ENCODE measurements at regions not wholly inside any gene's neighbourhood (a gene's known extent, or its start where the extent isn't known, plus 50 kb on each side); places are given as distances from the start of the nearest gene placed in this dataset.
"Not testable (repeated sequence)": the region's sequence is repeated elsewhere in the genome, so short reads cannot be mapped to it uniquely, and the experiment has no call there.

- DNase-seq (ENCODE audit: low read depth, low spot score), result no peak
- in situ Hi-C loops (cut with HindIII; ENCODE audit: low pct_unique_long_range_greater_than_20kb, low sequenced_read_pairs), result no loop called here
Measured at GRCh38 chr12:131192951-131193350, 239.2 kb downstream of the ADGRD1 start.

GRCh38 chr12:131194166-131194565, 240.5 kb downstream of the ADGRD1 start:
- peak; percentile 34 for DNase-seq (ENCODE audit: low read depth, low spot score)
- in situ Hi-C loops (cut with HindIII; ENCODE audit: low pct_unique_long_range_greater_than_20kb, low sequenced_read_pairs), result no loop called here

GRCh38 chr12:131195796-131196195, 242.1 kb downstream of the ADGRD1 start:
- in situ Hi-C loops (cut with HindIII; ENCODE audit: low pct_unique_long_range_greater_than_20kb, low sequenced_read_pairs), result no loop called here
- no peak for DNase-seq (ENCODE audit: low read depth, low spot score)

- DNase-seq (ENCODE audit: low read depth, low spot score), result no peak
- in situ Hi-C loops (cut with HindIII; ENCODE audit: low pct_unique_long_range_greater_than_20kb, low sequenced_read_pairs), result no loop called here
Measured at GRCh38 chr12:131196220-131196619, 242.5 kb downstream of the ADGRD1 start.

GRCh38 chr12:131197490-131197889, 243.8 kb downstream of the ADGRD1 start:
- in situ Hi-C loops (cut with HindIII; ENCODE audit: low pct_unique_long_range_greater_than_20kb, low sequenced_read_pairs), result no loop called here
- no peak for DNase-seq (ENCODE audit: low read depth, low spot score)

- in situ Hi-C loops (cut with HindIII; ENCODE audit: low pct_unique_long_range_greater_than_20kb, low sequenced_read_pairs), result no loop called here
- DNase-seq (ENCODE audit: low read depth, low spot score), result no peak
Measured at GRCh38 chr12:131199221-131199620, 245.5 kb downstream of the ADGRD1 start.

- in situ Hi-C loops (cut with HindIII; ENCODE audit: low pct_unique_long_range_greater_than_20kb, low sequenced_read_pairs); DNase-seq (ENCODE audit: low read depth, low spot score): not testable (repeated sequence)
Measured at GRCh38 chr12:131201912-131202311, 248.2 kb downstream of the ADGRD1 start.

GRCh38 chr12:131202592-131203378, 249.1 kb downstream of the ADGRD1 start:
- no peak for DNase-seq (ENCODE audit: low read depth, low spot score)
- in situ Hi-C loops (cut with HindIII; ENCODE audit: low pct_unique_long_range_greater_than_20kb, low sequenced_read_pairs), result no loop called here

GRCh38 chr12:131203666-131204415, 250.1 kb downstream of the ADGRD1 start:
- in situ Hi-C loops (cut with HindIII; ENCODE audit: low pct_unique_long_range_greater_than_20kb, low sequenced_read_pairs), result no loop called here
- no peak for DNase-seq (ENCODE audit: low read depth, low spot score)

GRCh38 chr12:131204416-131205274, 250.9 kb downstream of the ADGRD1 start:
- no peak for DNase-seq (ENCODE audit: low read depth, low spot score)
- in situ Hi-C loops (cut with HindIII; ENCODE audit: low pct_unique_long_range_greater_than_20kb, low sequenced_read_pairs), result no loop called here

- in situ Hi-C loops (cut with HindIII; ENCODE audit: low pct_unique_long_range_greater_than_20kb, low sequenced_read_pairs); DNase-seq (ENCODE audit: low read depth, low spot score): not testable (repeated sequence)
Measured at GRCh38 chr12:131205275-131205933, 251.7 kb downstream of the ADGRD1 start.

GRCh38 chr12:131206630-131207299, 253.1 kb downstream of the ADGRD1 start:
- DNase-seq (ENCODE audit: low read depth, low spot score); in situ Hi-C loops (cut with HindIII; ENCODE audit: low pct_unique_long_range_greater_than_20kb, low sequenced_read_pairs): not testable (repeated sequence)

GRCh38 chr12:131207300-131207660, 253.6 kb downstream of the ADGRD1 start:
- in situ Hi-C loops (cut with HindIII; ENCODE audit: low pct_unique_long_range_greater_than_20kb, low sequenced_read_pairs); DNase-seq (ENCODE audit: low read depth, low spot score): not testable (repeated sequence)

- in situ Hi-C loops (cut with HindIII; ENCODE audit: low pct_unique_long_range_greater_than_20kb, low sequenced_read_pairs); DNase-seq (ENCODE audit: low read depth, low spot score): not testable (repeated sequence)
Measured at GRCh38 chr12:131207841-131208240, 254.1 kb downstream of the ADGRD1 start.

GRCh38 chr12:131208425-131208824, 254.7 kb downstream of the ADGRD1 start:
- in situ Hi-C loops (cut with HindIII; ENCODE audit: low pct_unique_long_range_greater_than_20kb, low sequenced_read_pairs), result no loop called here
- no peak for DNase-seq (ENCODE audit: low read depth, low spot score)

- in situ Hi-C loops (cut with HindIII; ENCODE audit: low pct_unique_long_range_greater_than_20kb, low sequenced_read_pairs), result no loop called here
- DNase-seq (ENCODE audit: low read depth, low spot score), result no peak
Measured at GRCh38 chr12:131209082-131210070, 255.7 kb downstream of the ADGRD1 start.

Data from SK-MEL-5 (cell line).